GM12878 (cell line): ENCODE measurements at regions not wholly inside any gene's neighbourhood (a gene's known extent, or its start where the extent isn't known, plus 50 kb on each side); places are given as distances from the start of the nearest gene placed in this dataset.

Source experiments
- ATAC-seq: fragments of 200-7000 bp; cut with Tn5 transposase; 3 replicates; pipeline ENCODE4 v1.9.1; 2020; ENCODE audit warnings: mild to moderate bottlenecking, moderate library complexity
- BruUV-seq: library from RNA; stranded (reverse); fragments of 400-500 nt; replicated peaks from 2 replicates; lab custom pipeline; 2021; lab: Mats Ljungman, UMichigan
- CTCF ChIA-PET: fragments of 300-600 bp; sonication (Branson Sonifier 250); formaldehyde crosslinking; extraction: SDS; loops from one replicate; lab custom pipeline; 2021; ENCODE audit warnings: inconsistent platforms; lab: Yijun Ruan, JAX
- POLR2A ChIA-PET: fragments of 350-600 bp; formaldehyde crosslinking; extraction: SDS; loops from one replicate; lab custom pipeline; 2021; ENCODE audit warnings: inconsistent platforms; lab: Charles Lee
- RAD21 ChIA-PET: fragments of 300-600 bp; sonication (Branson Sonifier 250); formaldehyde crosslinking; loops from one replicate; lab custom pipeline; 2023; ENCODE audit warnings: antibody characterized with exemption; ENCODE audit not compliant: unreplicated experiment; lab: Charles Lee
- SMC1A ChIA-PET: fragments of 300-600 bp; sonication (Branson Sonifier 250); formaldehyde crosslinking; loops from one replicate; lab custom pipeline; 2023; ENCODE audit not compliant: unreplicated experiment, uncharacterized antibody; lab: Charles Lee
- DNase-seq: peaks from one replicate; pipeline ENCODE4 v3.0.0-alpha.2; 2011; ENCODE audit warnings: low read depth, low spot score
- FAIRE-seq: peaks from 3 replicates; lab custom pipeline; 2011; peaks lifted over from hg19 to GRCh38; lab: Jason Lieb, UNC
- H2AFZ ChIP-seq: 2 replicates; pipeline ENCODE4 v1.6.0; 2011; ENCODE audit warnings: low read depth, low read length, control low read depth; ENCODE audit not compliant: control insufficient read depth
- H3K27ac ChIP-seq: 2 replicates; pipeline ENCODE4 v1.5.1; 2011; ENCODE audit warnings: control low read depth; ENCODE audit not compliant: control insufficient read depth, insufficient read depth
- H3K27me3 ChIP-seq, 2 experiments: replicated peaks in 1 of 2; 2 replicates each; pipeline versions ENCODE4 v1.6.0 to v1.6.1; 2011; ENCODE audit warnings: low read length in 1 of 2; ENCODE audit not compliant: control insufficient read depth in 2 of 2, insufficient read depth in 2 of 2
- H3K36me3 ChIP-seq, 2 experiments: 2 replicates each; pipeline ENCODE4 v1.5.1; 2011; ENCODE audit warnings: low read length in 1 of 2; ENCODE audit not compliant: control insufficient read depth in 2 of 2, insufficient read depth in 2 of 2
- H3K4me1 ChIP-seq: 2 replicates; pipeline ENCODE4 v1.6.1; 2011; ENCODE audit warnings: mild to moderate bottlenecking, low read length, moderate library complexity, mixed read lengths; ENCODE audit not compliant: control insufficient read depth, insufficient read depth
- H3K4me2 ChIP-seq: 2 replicates; pipeline ENCODE4 v1.6.0; 2011; ENCODE audit warnings: control low read depth; ENCODE audit not compliant: control insufficient read depth, insufficient read depth
- H3K4me3 ChIP-seq: fragments of 200-600 bp; sonication (generic); 2 replicates; pipeline ENCODE4 v1.5.1; 2016
- H3K79me2 ChIP-seq: 2 replicates; pipeline ENCODE4 v1.6.0; 2011; ENCODE audit warnings: low read length; ENCODE audit not compliant: control insufficient read depth, insufficient read depth
- H3K9ac ChIP-seq: 2 replicates; pipeline ENCODE4 v1.8.0; 2011; ENCODE audit warnings: low read length, control low read depth, mixed read lengths; ENCODE audit not compliant: control insufficient read depth, insufficient read depth
- H3K9me3 ChIP-seq: replicated peaks from 3 replicates; pipeline ENCODE4 v1.5.1; 2011; ENCODE audit warnings: mild to moderate bottlenecking, low read length; ENCODE audit not compliant: control insufficient read depth, insufficient read depth
- H4K20me1 ChIP-seq: 2 replicates; pipeline ENCODE4 v1.6.0; 2011; ENCODE audit not compliant: control insufficient read depth, insufficient read depth
- EED ChIP-seq: sonication (generic); IDR thresholded peaks from 2 replicates; pipeline ENCODE4 v1.6.1; 2016; ENCODE audit warnings: antibody characterized with exemption, low read depth
- ELK1 ChIP-seq: IDR thresholded peaks from 2 replicates; pipeline ENCODE4 v1.6.1; 2012; ENCODE audit warnings: low read depth, low read length, improper control_type of control experiment
- GATAD2B ChIP-seq: fragments of 450-650 bp; conservative IDR thresholded peaks from 2 replicates; pipeline ENCODE4 v1.6.1; 2017; ENCODE audit warnings: low read depth, mild to moderate bottlenecking, moderate library complexity
- HDAC6 ChIP-seq: fragments of 200-600 bp; sonication (generic); IDR thresholded peaks from one replicate; pipeline ENCODE4 v1.8.0; 2017; ENCODE audit warnings: antibody characterized with exemption; ENCODE audit not compliant: unreplicated experiment
- MEF2B ChIP-seq: fragments of 450-650 bp; IDR thresholded peaks from 2 replicates; pipeline ENCODE4 v1.6.1; 2018; ENCODE audit warnings: mild to moderate bottlenecking, moderate library complexity; ENCODE audit not compliant: partially characterized antibody, poor library complexity, severe bottlenecking
- MXI1 ChIP-seq: fragments of 150-350 bp; IDR thresholded peaks from 2 replicates; pipeline ENCODE4 v1.6.1; 2011; ENCODE audit warnings: low read depth, mild to moderate bottlenecking, inconsistent platforms, low read length, improper control_type of control experiment
- RCOR1 ChIP-seq: conservative IDR thresholded peaks from 2 replicates; pipeline ENCODE4 v1.6.1; 2012; ENCODE audit warnings: low read depth, low read length, improper control_type of control experiment
- TARDBP ChIP-seq: IDR thresholded peaks from 2 replicates; pipeline ENCODE4 v1.6.1; 2016; ENCODE audit warnings: borderline replicate concordance
- ZBTB33 ChIP-seq: fragments of 450-650 bp; IDR thresholded peaks from 2 replicates; pipeline ENCODE4 v1.6.1; 2017; ENCODE audit warnings: mild to moderate bottlenecking
- ZNF274 ChIP-seq: IDR thresholded peaks from one replicate; pipeline ENCODE4 v1.8.0; 2011; ENCODE audit not compliant: insufficient read length, insufficient read depth
- WGBS: methylation state at CpG from one replicate; pipeline ENCODE4 v1.1.6; 2016; ENCODE audit warnings: low lambda C conversion rate; ENCODE audit not compliant: insufficient replicate concordance, insufficient coverage; ENCODE audit errors: missing lambda C conversion rate; 5-methylcytosine and 5-hydroxymethylcytosine counted together
- in situ Hi-C: fragments of 300-500 bp; cut with MboI; formaldehyde crosslinking; loops from 9 replicates; pipeline ENCODE4 v1.14.3; 2018; ENCODE audit warnings: mixed read lengths
- intact Hi-C: fragments of 100-400 bp; cut with micrococcal nuclease; formaldehyde crosslinking; loops from one replicate; pipeline ENCODE4 v1.14.2; 2022; ENCODE audit not compliant: unreplicated experiment
- TF ChIP-seq, protein P1 (sequence below): IDR thresholded peaks from 2 replicates; pipeline ENCODE4 v1.6.1; 2012; ENCODE audit warnings: low read depth, low read length, improper control_type of control experiment
- TF ChIP-seq, protein P2 (sequence below): fragments of 450-650 bp; formaldehyde crosslinking; IDR thresholded peaks from 2 replicates; pipeline ENCODE4 v1.4.0; 2022; ENCODE audit warnings: mild to moderate bottlenecking, moderate library complexity

GRCh38 chr7:68613897-68614296, 984.4 kb upstream of the AUTS2 start:
- Histone ChIP-seq H3K36me3 (no peaks in the 10 kb centered on the region), H2AFZ (no peak overlapping the region), H3K9ac (no peak overlapping the region), H3K4me1 (no peaks in the 10 kb centered on the region), H3K79me2 (no peaks in the 10 kb centered on the region), H4K20me1 (no peaks in the 10 kb centered on the region), H3K27me3 (no peaks in the 10 kb centered on the region), H3K27ac (no peak overlapping the region), H3K4me2 (no peak overlapping the region), H3K9me3 (no peaks in the 10 kb centered on the region), H3K4me3 (no peak overlapping the region)
- no peak for ATAC-seq
- POLR2A ChIA-PET: no interaction called here
- CTCF ChIA-PET: no interaction called here
- SMC1A ChIA-PET: no interaction called here
- RAD21 ChIA-PET: no interaction called here
- 2% methylated on average over 4 of the region's 4 CpGs for WGBS
- intact Hi-C loops: no loop called here
- FAIRE-seq: no peak
- DNase-seq: no peak
- TF ChIP-seq RCOR1 (no peak), MEF2B (no peak), MXI1 (no peak), TARDBP (no peak)
- TF ChIP-seq, all 136 proteins: peak for 0
- in situ Hi-C loops: no loop called here
- BruUV-seq: no TSS peak

DNA sequence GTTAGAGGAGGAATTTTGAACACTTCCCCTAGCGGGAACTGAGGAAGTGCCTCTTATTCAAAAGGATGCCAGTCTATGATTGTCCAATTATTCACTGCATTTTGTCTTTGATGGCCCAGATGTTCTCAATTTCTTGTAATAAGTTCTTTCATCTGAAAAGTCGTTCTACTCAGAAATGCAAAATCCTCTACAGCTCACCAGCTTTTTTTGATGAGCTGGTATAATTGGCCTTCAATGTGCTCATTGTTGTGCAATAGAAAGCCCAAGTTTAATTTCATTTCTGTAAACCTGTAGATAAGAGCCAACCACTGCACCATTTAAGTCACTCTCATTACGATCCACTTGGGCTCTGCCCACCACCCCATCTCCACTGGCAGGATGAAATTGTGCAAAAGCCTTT, 978.7 kb upstream of the AUTS2 start:
- Histone ChIP-seq H3K4me3 (no peak overlapping the region), H3K79me2 (no peaks in the 10 kb centered on the region), H3K27me3 (no peaks in the 10 kb centered on the region), H3K27ac (no peak overlapping the region), H2AFZ (no peak overlapping the region), H3K9me3 (no peaks in the 10 kb centered on the region), H3K9ac (no peak overlapping the region), H3K4me1 (no peaks in the 10 kb centered on the region), H3K4me2 (no peak overlapping the region), H4K20me1 (no peaks in the 10 kb centered on the region), H3K36me3 (no peaks in the 10 kb centered on the region)
- ChIA-PET POLR2A (no interaction called here), CTCF (no interaction called here), SMC1A (no interaction called here), RAD21 (no interaction called here)
- intact Hi-C loops: no loop called here
- FAIRE-seq (no peak), ATAC-seq (no peak), DNase-seq (no peak)
- in situ Hi-C loops: no loop called here
- 25% methylated on average over 3 of the region's 3 CpGs for WGBS
- no TSS peak for BruUV-seq
- TF ChIP-seq, protein P1, sequence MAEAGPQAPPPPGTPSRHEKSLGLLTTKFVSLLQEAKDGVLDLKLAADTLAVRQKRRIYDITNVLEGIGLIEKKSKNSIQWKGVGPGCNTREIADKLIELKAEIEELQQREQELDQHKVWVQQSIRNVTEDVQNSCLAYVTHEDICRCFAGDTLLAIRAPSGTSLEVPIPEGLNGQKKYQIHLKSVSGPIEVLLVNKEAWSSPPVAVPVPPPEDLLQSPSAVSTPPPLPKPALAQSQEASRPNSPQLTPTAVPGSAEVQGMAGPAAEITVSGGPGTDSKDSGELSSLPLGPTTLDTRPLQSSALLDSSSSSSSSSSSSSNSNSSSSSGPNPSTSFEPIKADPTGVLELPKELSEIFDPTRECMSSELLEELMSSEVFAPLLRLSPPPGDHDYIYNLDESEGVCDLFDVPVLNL: no peak
- TF ChIP-seq ZNF274 (no peak), EED (no peak), HDAC6 (no peak), ELK1 (no peak), GATAD2B (no peak), ZBTB33 (no peak)
- TF ChIP-seq, protein P2, sequence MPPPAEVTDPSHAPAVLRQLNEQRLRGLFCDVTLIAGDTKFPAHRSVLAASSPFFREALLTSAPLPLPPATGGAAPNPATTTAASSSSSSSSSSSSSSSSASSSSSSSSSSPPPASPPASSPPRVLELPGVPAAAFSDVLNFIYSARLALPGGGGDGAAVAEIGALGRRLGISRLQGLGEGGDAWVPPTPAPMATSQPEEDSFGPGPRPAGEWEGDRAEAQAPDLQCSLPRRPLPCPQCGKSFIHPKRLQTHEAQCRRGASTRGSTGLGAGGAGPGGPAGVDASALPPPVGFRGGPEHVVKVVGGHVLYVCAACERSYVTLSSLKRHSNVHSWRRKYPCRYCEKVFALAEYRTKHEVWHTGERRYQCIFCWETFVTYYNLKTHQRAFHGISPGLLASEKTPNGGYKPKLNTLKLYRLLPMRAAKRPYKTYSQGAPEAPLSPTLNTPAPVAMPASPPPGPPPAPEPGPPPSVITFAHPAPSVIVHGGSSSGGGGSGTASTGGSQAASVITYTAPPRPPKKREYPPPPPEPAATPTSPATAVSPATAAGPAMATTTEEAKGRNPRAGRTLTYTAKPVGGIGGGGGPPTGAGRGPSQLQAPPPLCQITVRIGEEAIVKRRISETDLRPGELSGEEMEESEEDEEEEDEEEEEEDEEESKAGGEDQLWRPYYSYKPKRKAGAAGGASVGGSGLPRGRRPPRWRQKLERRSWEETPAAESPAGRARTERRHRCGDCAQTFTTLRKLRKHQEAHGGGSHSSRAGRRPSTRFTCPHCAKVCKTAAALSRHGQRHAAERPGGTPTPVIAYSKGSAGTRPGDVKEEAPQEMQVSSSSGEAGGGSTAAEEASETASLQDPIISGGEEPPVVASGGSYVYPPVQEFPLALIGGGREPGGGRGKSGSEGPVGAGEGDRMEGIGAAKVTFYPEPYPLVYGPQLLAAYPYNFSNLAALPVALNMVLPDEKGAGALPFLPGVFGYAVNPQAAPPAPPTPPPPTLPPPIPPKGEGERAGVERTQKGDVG: no peak
